Upper lobe of right lung (tissue), 1 donor: ENCODE measurements at regions not wholly inside any gene's neighbourhood (a gene's known extent, or its start where the extent isn't known, plus 50 kb on each side); places are given as distances from the start of the nearest gene placed in this dataset.

Source experiments
- ATAC-seq: fragments of 200-7000 bp; cut with Tn5 transposase; one replicate; pipeline ENCODE4 v1.9.1; 2020; ENCODE audit warnings: mild to moderate bottlenecking, moderate library complexity
- DNase-seq: peaks from one replicate; pipeline ENCODE4 v3.0.0-alpha.2; 2020
- H3K27ac ChIP-seq: fragments of 200-600 bp; one replicate; pipeline ENCODE4 v1.8.0; 2022
- H3K27me3 ChIP-seq: fragments of 200-600 bp; one replicate; pipeline ENCODE4 v1.8.0; 2022; ENCODE audit warnings: mild to moderate bottlenecking
- H3K36me3 ChIP-seq: fragments of 200-600 bp; one replicate; pipeline ENCODE4 v1.8.0; 2022
- H3K4me1 ChIP-seq: fragments of 200-600 bp; one replicate; pipeline ENCODE4 v1.8.0; 2022
- H3K4me3 ChIP-seq: fragments of 200-600 bp; one replicate; pipeline ENCODE4 v1.8.0; 2022; ENCODE audit warnings: mild to moderate bottlenecking
- H3K9me3 ChIP-seq: fragments of 200-600 bp; one replicate; pipeline ENCODE4 v1.8.0; 2022
- CTCF ChIP-seq: fragments of 200-600 bp; IDR thresholded peaks from one replicate; pipeline ENCODE4 v1.8.0; 2022; ENCODE audit warnings: antibody characterized with exemption
- intact Hi-C: fragments of 100-400 bp; cut with DNase I; formaldehyde crosslinking; loops from one replicate; pipeline ENCODE4 v1.11.0; 2022
- donor health status: DM: no; HTN: yes; CAD: no; lungs with severe emphysema.

- no peak for DNase-seq
- no peaks in the 10 kb centered on the region for H3K4me1 ChIP-seq
- no peak overlapping the region for H3K4me3 ChIP-seq
- no peak for TF ChIP-seq CTCF
- H3K36me3 ChIP-seq, result no peaks in the 10 kb centered on the region
- no peak for ATAC-seq
- H3K27me3 ChIP-seq, result no peaks in the 10 kb centered on the region
- no peak overlapping the region for H3K27ac ChIP-seq
- intact Hi-C loops, result no loop called here
- H3K9me3 ChIP-seq, result no peaks in the 10 kb centered on the region
Measured at GRCh38 chr2:36246320-36246990, 109.1 kb upstream of the CRIM1 start.

GRCh38 chr2:36245651-36246050 is 109.9 kb upstream of the CRIM1 start:
- no peak for DNase-seq
- Histone ChIP-seq H3K4me1 (no peaks in the 10 kb centered on the region), H3K4me3 (no peak overlapping the region), H3K27me3 (no peaks in the 10 kb centered on the region), H3K9me3 (no peaks in the 10 kb centered on the region), H3K36me3 (no peaks in the 10 kb centered on the region), H3K27ac (no peak overlapping the region)
- intact Hi-C loops, result no loop called here
- ATAC-seq, result no peak
- TF ChIP-seq CTCF, result no peak

GRCh38 chr2:36238106-36238505 is 117.5 kb upstream of the CRIM1 start:
- intact Hi-C loops, result no loop called here
- ATAC-seq (no peak), DNase-seq (no peak)
- no peak overlapping the region for H3K27ac ChIP-seq
- no peaks in the 10 kb centered on the region for H3K27me3 ChIP-seq
- no peak overlapping the region for H3K4me3 ChIP-seq
- no peaks in the 10 kb centered on the region for H3K36me3 ChIP-seq
- TF ChIP-seq CTCF, result no peak
- no peaks in the 10 kb centered on the region for H3K4me1 ChIP-seq
- no peaks in the 10 kb centered on the region for H3K9me3 ChIP-seq

- Histone ChIP-seq H3K27me3 (no peaks in the 10 kb centered on the region), H3K27ac (no peak overlapping the region), H3K36me3 (no peaks in the 10 kb centered on the region), H3K9me3 (no peaks in the 10 kb centered on the region), H3K4me3 (no peak overlapping the region), H3K4me1 (no peaks in the 10 kb centered on the region)
- intact Hi-C loops, result no loop called here
- DNase-seq (no peak), ATAC-seq (no peak)
- no peak for TF ChIP-seq CTCF
Measured at GRCh38 chr2:36235882-36236281, 119.7 kb upstream of the CRIM1 start.

GRCh38 chr2:36235426-36235825 is 120.2 kb upstream of the CRIM1 start:
- Histone ChIP-seq H3K27ac (no peak overlapping the region), H3K27me3 (no peaks in the 10 kb centered on the region), H3K9me3 (no peaks in the 10 kb centered on the region), H3K4me1 (no peaks in the 10 kb centered on the region), H3K4me3 (no peak overlapping the region), H3K36me3 (no peaks in the 10 kb centered on the region)
- intact Hi-C loops, result no loop called here
- DNase-seq (no peak), ATAC-seq (no peak)
- no peak for TF ChIP-seq CTCF

GRCh38 chr2:36223259-36223658 is 132.3 kb upstream of the CRIM1 start:
- DNase-seq (no peak), ATAC-seq (no peak)
- H3K27me3 ChIP-seq, result no peaks in the 10 kb centered on the region
- H3K36me3 ChIP-seq, result no peaks in the 10 kb centered on the region
- no peaks in the 10 kb centered on the region for H3K4me1 ChIP-seq
- no peaks in the 10 kb centered on the region for H3K9me3 ChIP-seq
- no peak overlapping the region for H3K4me3 ChIP-seq
- no peak overlapping the region for H3K27ac ChIP-seq
- TF ChIP-seq CTCF, result no peak
- intact Hi-C loops, result no loop called here
